H9 (cell line): ENCODE measurements at regions not wholly inside any gene's neighbourhood (a gene's known extent, or its start where the extent isn't known, plus 50 kb on each side); places are given as distances from the start of the nearest gene placed in this dataset.

Experiments used
- DNase-seq: peaks from one replicate; pipeline ENCODE4 v3.0.0-alpha.2; 2017
- H2AFZ ChIP-seq: one replicate; pipeline ENCODE4 v1.6.1; 2013; ENCODE audit warnings: mild to moderate bottlenecking, low read length, control low read depth, moderate library complexity
- H2AK5ac ChIP-seq: 2 replicates; pipeline ENCODE4 v1.6.1; 2013; ENCODE audit warnings: low read length, control low read depth, mixed read lengths; ENCODE audit not compliant: insufficient read length
- H2BK120ac ChIP-seq: one replicate; pipeline ENCODE4 v1.6.1; 2013; ENCODE audit warnings: low read depth, mild to moderate bottlenecking, low read length, control low read depth, inconsistent platforms; ENCODE audit not compliant: poor library complexity, severe bottlenecking
- H2BK12ac ChIP-seq: 2 replicates; pipeline ENCODE4 v1.6.1; 2013; ENCODE audit warnings: low read length, control low read depth, mixed read lengths, low read depth; ENCODE audit not compliant: insufficient read length
- H2BK15ac ChIP-seq: 2 replicates; pipeline ENCODE4 v1.6.1; 2013; ENCODE audit warnings: low read depth, low read length, control low read depth
- H2BK20ac ChIP-seq: one replicate; pipeline ENCODE4 v1.6.1; 2013; ENCODE audit warnings: low read depth, mild to moderate bottlenecking, low read length, control low read depth, inconsistent platforms; ENCODE audit not compliant: poor library complexity, severe bottlenecking
- H2BK5ac ChIP-seq: 2 replicates; pipeline ENCODE4 v1.6.1; 2013; ENCODE audit warnings: low read length, control low read depth, mixed read lengths; ENCODE audit not compliant: insufficient read length
- H3K14ac ChIP-seq: 2 replicates; pipeline ENCODE4 v1.6.1; 2013; ENCODE audit warnings: low read length, control low read depth; ENCODE audit not compliant: insufficient read depth
- H3K18ac ChIP-seq: 2 replicates; pipeline ENCODE4 v1.6.1; 2013; ENCODE audit warnings: low read depth, mild to moderate bottlenecking, mixed read lengths, low read length, control low read depth; ENCODE audit not compliant: insufficient read length
- H3K23ac ChIP-seq: 2 replicates; pipeline ENCODE4 v1.6.1; 2013; ENCODE audit warnings: low read length, control low read depth, mixed read lengths, low read depth; ENCODE audit not compliant: insufficient read length
- H3K23me2 ChIP-seq: 2 replicates; pipeline ENCODE4 v1.6.1; 2013; ENCODE audit warnings: low read depth, mild to moderate bottlenecking, mixed read lengths, low read length, control low read depth; ENCODE audit not compliant: insufficient read length, poor library complexity, severe bottlenecking
- H3K27ac ChIP-seq: 2 replicates; pipeline ENCODE4 v1.5.1; 2013; ENCODE audit warnings: low read length, control low read depth, mixed read lengths, low read depth; ENCODE audit not compliant: insufficient read length
- H3K27me3 ChIP-seq: 2 replicates; pipeline ENCODE4 v1.6.1; 2013; ENCODE audit warnings: low read length, control low read depth, inconsistent platforms; ENCODE audit not compliant: insufficient read depth
- H3K4ac ChIP-seq: 2 replicates; pipeline ENCODE4 v1.6.1; 2013; ENCODE audit warnings: low read depth, mild to moderate bottlenecking, control low read depth, inconsistent platforms, low read length, moderate library complexity
- H3K4me1 ChIP-seq: 2 replicates; pipeline ENCODE4 v1.6.1; 2013; ENCODE audit warnings: low read length, control low read depth, inconsistent platforms; ENCODE audit not compliant: insufficient read depth
- H3K4me2 ChIP-seq: 2 replicates; pipeline ENCODE4 v1.6.1; 2013; ENCODE audit warnings: low read length, control low read depth, mixed read lengths; ENCODE audit not compliant: insufficient read length, insufficient read depth
- H3K56ac ChIP-seq: 2 replicates; pipeline ENCODE4 v1.6.1; 2013; ENCODE audit warnings: low read depth, mild to moderate bottlenecking, mixed read lengths, low read length, control low read depth; ENCODE audit not compliant: insufficient read length
- H3K79me1 ChIP-seq: 2 replicates; pipeline ENCODE4 v1.6.1; 2013; ENCODE audit warnings: low read depth, mild to moderate bottlenecking, moderate library complexity, low read length, control low read depth, inconsistent platforms; ENCODE audit not compliant: insufficient read depth, poor library complexity, severe bottlenecking
- H3K79me2 ChIP-seq: 2 replicates; pipeline ENCODE4 v1.6.1; 2013; ENCODE audit warnings: low read length, control low read depth, inconsistent platforms; ENCODE audit not compliant: insufficient read depth
- H3K9ac ChIP-seq: 2 replicates; pipeline ENCODE4 v1.6.1; 2013; ENCODE audit warnings: low read length, control low read depth, mixed read lengths; ENCODE audit not compliant: insufficient read length; ENCODE audit errors: extremely low read depth
- H3K9me3 ChIP-seq: one replicate; pipeline ENCODE4 v1.6.1; 2013; ENCODE audit warnings: low read depth, low read length, inconsistent platforms; ENCODE audit not compliant: control insufficient read depth
- H3T11ph ChIP-seq: one replicate; pipeline ENCODE4 v1.6.1; 2013; ENCODE audit warnings: mild to moderate bottlenecking, low read length, control low read depth, inconsistent platforms
- H4K20me1 ChIP-seq: one replicate; pipeline ENCODE4 v1.6.1; 2013; ENCODE audit not compliant: control insufficient read depth, insufficient read length, insufficient read depth
- H4K5ac ChIP-seq: 2 replicates; pipeline ENCODE4 v1.6.1; 2013; ENCODE audit warnings: low read depth, mild to moderate bottlenecking, mixed read lengths, low read length, control low read depth; ENCODE audit not compliant: insufficient read length
- H4K8ac ChIP-seq: replicated peaks from 2 replicates; pipeline ENCODE4 v1.6.1; 2013; ENCODE audit warnings: low read length, control low read depth, mixed read lengths, low read depth; ENCODE audit not compliant: insufficient read length
- H4K91ac ChIP-seq: 2 replicates; pipeline ENCODE4 v1.6.1; 2013; ENCODE audit warnings: low read depth, mild to moderate bottlenecking, moderate library complexity, mixed read lengths, low read length, control low read depth; ENCODE audit not compliant: insufficient read length
- H3K27ac Mint-ChIP-seq, 3 experiments: 2 replicates in 2 of 3; 3 replicates in 1 of 3; pipeline ENCODE4 v1.8.0; 2020 to 2021; ENCODE audit warnings: mixed read lengths in 3 of 3, mild to moderate bottlenecking in 1 of 3, moderate library complexity in 1 of 3
- H3K27me3 Mint-ChIP-seq: 2 replicates; pipeline ENCODE4 v1.8.0; 2021; ENCODE audit warnings: low read depth, mild to moderate bottlenecking, moderate library complexity, mixed read lengths
- H3K36me3 Mint-ChIP-seq, 3 experiments: 2 replicates in 2 of 3; 3 replicates in 1 of 3; pipeline ENCODE4 v1.8.0; 2020 to 2021; ENCODE audit warnings: low read depth in 3 of 3, mixed read lengths in 3 of 3; ENCODE audit not compliant: insufficient read depth in 1 of 3
- H3K4me1 Mint-ChIP-seq, 2 experiments: 2 replicates each; pipeline ENCODE4 v1.8.0; 2020; ENCODE audit warnings: mixed read lengths in 2 of 2
- H3K4me3 Mint-ChIP-seq, 2 experiments: 2 replicates in 1 of 2; 3 replicates in 1 of 2; pipeline ENCODE4 v1.8.0; 2020 to 2021; ENCODE audit warnings: mild to moderate bottlenecking in 2 of 2, mixed read lengths in 2 of 2, moderate library complexity in 1 of 2
- H3K9me3 Mint-ChIP-seq, 2 experiments: 2 replicates in 1 of 2; 3 replicates in 1 of 2; pipeline ENCODE4 v1.8.0; 2020; ENCODE audit warnings: mild to moderate bottlenecking in 2 of 2, mixed read lengths in 2 of 2, moderate library complexity in 1 of 2
- WGBS: extraction: QIAGEN DNeasy Blood & Tissue Kit; methylation state at CpG from one replicate; pipeline ENCODE4 v1.1.7; 2013; ENCODE audit warnings: missing lambda C conversion rate, low lambda C conversion rate, mixed read lengths; ENCODE audit not compliant: insufficient read length; ENCODE audit errors: extremely low coverage; 5-methylcytosine and 5-hydroxymethylcytosine counted together
- TF ChIP-seq, protein P1 (sequence below): fragments of 200-600 bp; sonication (generic); conservative IDR thresholded peaks from 3 replicates; pipeline ENCODE4 v1.8.0; 2021; ENCODE audit warnings: antibody characterized with exemption, mild to moderate bottlenecking

DNA sequence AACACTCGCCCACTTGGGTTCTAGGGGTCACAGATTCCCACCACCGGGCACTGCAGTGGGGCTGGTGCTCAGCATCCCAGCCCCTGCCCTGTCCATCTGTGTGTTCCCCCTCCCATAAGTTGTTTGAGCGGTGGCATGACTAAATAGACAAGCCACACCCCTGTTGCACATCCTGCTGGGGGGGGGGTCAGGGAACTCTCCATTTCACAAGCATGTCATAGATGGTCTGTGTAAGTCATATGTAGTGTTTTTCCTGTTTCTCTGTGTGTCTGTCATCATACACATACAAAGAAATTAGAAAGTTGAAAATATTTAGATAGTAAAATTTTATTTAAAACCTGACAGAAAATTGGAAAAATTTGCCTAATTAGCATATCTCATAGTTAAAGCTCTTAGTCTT is 270.2 kb downstream of the IPO8 start:
- H4K5ac ChIP-seq = no peak overlapping the region
- no peak overlapping the region for H3K23ac ChIP-seq
- H3K23me2 ChIP-seq = no peaks in the 10 kb centered on the region
- H3K14ac ChIP-seq = no peak overlapping the region
- H3K18ac ChIP-seq = no peak overlapping the region
- H3K9me3 Mint-ChIP-seq = peaks cover 46 to 51% of the 10 kb centered on the region in 2 experiments
- no peak overlapping the region for H4K8ac ChIP-seq
- no peak for DNase-seq
- H3K27ac Mint-ChIP-seq = no peak overlapping the region
- no peaks in the 10 kb centered on the region for H3K79me1 ChIP-seq
- peaks cover 7% of the 10 kb centered on the region for H3K9me3 ChIP-seq
- H2AK5ac ChIP-seq = no peak overlapping the region
- WGBS = no CpG with 5 or more reads among the region's 3 CpGs
- H3K27ac ChIP-seq = no peak overlapping the region
- TF ChIP-seq, protein P1, sequence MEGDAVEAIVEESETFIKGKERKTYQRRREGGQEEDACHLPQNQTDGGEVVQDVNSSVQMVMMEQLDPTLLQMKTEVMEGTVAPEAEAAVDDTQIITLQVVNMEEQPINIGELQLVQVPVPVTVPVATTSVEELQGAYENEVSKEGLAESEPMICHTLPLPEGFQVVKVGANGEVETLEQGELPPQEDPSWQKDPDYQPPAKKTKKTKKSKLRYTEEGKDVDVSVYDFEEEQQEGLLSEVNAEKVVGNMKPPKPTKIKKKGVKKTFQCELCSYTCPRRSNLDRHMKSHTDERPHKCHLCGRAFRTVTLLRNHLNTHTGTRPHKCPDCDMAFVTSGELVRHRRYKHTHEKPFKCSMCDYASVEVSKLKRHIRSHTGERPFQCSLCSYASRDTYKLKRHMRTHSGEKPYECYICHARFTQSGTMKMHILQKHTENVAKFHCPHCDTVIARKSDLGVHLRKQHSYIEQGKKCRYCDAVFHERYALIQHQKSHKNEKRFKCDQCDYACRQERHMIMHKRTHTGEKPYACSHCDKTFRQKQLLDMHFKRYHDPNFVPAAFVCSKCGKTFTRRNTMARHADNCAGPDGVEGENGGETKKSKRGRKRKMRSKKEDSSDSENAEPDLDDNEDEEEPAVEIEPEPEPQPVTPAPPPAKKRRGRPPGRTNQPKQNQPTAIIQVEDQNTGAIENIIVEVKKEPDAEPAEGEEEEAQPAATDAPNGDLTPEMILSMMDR = no peak
- no peaks in the 10 kb centered on the region for H3K4me1 Mint-ChIP-seq
- H3K4me1 ChIP-seq = no peaks in the 10 kb centered on the region
- H3K56ac ChIP-seq = no peak overlapping the region
- no peak overlapping the region for H2BK5ac ChIP-seq
- no peak overlapping the region for H3K4me2 ChIP-seq
- no peaks in the 10 kb centered on the region for H3K27me3 ChIP-seq
- no peak overlapping the region for H2BK12ac ChIP-seq
- no peak overlapping the region for H3K9ac ChIP-seq
- H3T11ph ChIP-seq = no peak overlapping the region
- H2BK120ac ChIP-seq = no peak overlapping the region
- no peak overlapping the region for H2BK20ac ChIP-seq
- no peak overlapping the region for H2BK15ac ChIP-seq
- H3K4ac ChIP-seq = no peak overlapping the region
- no peaks in the 10 kb centered on the region for H4K20me1 ChIP-seq
- no peak overlapping the region for H3K4me3 Mint-ChIP-seq
- H3K79me2 ChIP-seq = no peaks in the 10 kb centered on the region
- no peak overlapping the region for H2AFZ ChIP-seq
- peaks cover 6 to 21% (median 20%) of the 10 kb centered on the region in 3 experiments; a peak in 6 of 7 replicates for H3K36me3 Mint-ChIP-seq
- H4K91ac ChIP-seq = no peak overlapping the region
- H3K27me3 Mint-ChIP-seq = no peaks in the 10 kb centered on the region
